GM21737 (cell line): ENCODE measurements at regions not wholly inside any gene's neighbourhood (a gene's known extent, or its start where the extent isn't known, plus 50 kb on each side); places are given as distances from the start of the nearest gene placed in this dataset.

ENCODE experiments used
- ATAC-seq: cut with Tn5 transposase; IDR thresholded peaks from one replicate; pipeline ENCODE4 v1.9.1; 2021; ENCODE audit warnings: mild to moderate bottlenecking, moderate library complexity; ENCODE audit not compliant: unreplicated experiment

- no peak for ATAC-seq
Measured at GRCh38 chrY:8553614-8554013, 783.6 kb upstream of the TSPY4 start.

GRCh38 chrY:8561385-8561784 lies 775.9 kb upstream of the TSPY4 start:
- ATAC-seq = no peak

- no peak for ATAC-seq
Measured at GRCh38 chrY:8562456-8563090, 774.7 kb upstream of the TSPY4 start.

GRCh38 chrY:8564421-8564820 lies 772.8 kb upstream of the TSPY4 start:
- ATAC-seq = no peak

GRCh38 chrY:8566198-8566597 lies 771.1 kb upstream of the TSPY4 start:
- ATAC-seq = no peak

GRCh38 chrY:8570384-8570783 lies 766.9 kb upstream of the TSPY4 start:
- no peak for ATAC-seq

GRCh38 chrY:8572916-8573315 lies 764.3 kb upstream of the TSPY4 start:
- ATAC-seq = no peak

- no peak for ATAC-seq
Measured at GRCh38 chrY:8582277-8582850, 754.9 kb upstream of the TSPY4 start.

GRCh38 chrY:8583191-8583590 lies 754.1 kb upstream of the TSPY4 start:
- no peak for ATAC-seq

GRCh38 chrY:8590641-8591040 lies 746.6 kb upstream of the TSPY4 start:
- no peak for ATAC-seq

- no peak for ATAC-seq
Measured at GRCh38 chrY:8591821-8592516, 745.3 kb upstream of the TSPY4 start.

GRCh38 chrY:8594657-8595056 lies 742.6 kb upstream of the TSPY4 start:
- ATAC-seq = no peak

GRCh38 chrY:8599141-8599540 lies 738.1 kb upstream of the TSPY4 start:
- no peak for ATAC-seq

- no peak for ATAC-seq
Measured at GRCh38 chrY:8610620-8611019, 726.6 kb upstream of the TSPY4 start.

- no peak for ATAC-seq
Measured at GRCh38 chrY:8611815-8612214, 725.4 kb upstream of the TSPY4 start.

- ATAC-seq = no peak
Measured at GRCh38 chrY:8618302-8618701, 719.0 kb upstream of the TSPY4 start.

- no peak for ATAC-seq
Measured at GRCh38 chrY:8622156-8622555, 715.1 kb upstream of the TSPY4 start.

- ATAC-seq = no peak
Measured at GRCh38 chrY:8622856-8623255, 714.4 kb upstream of the TSPY4 start.

GRCh38 chrY:8629636-8630035 lies 707.6 kb upstream of the TSPY4 start:
- no peak for ATAC-seq

- ATAC-seq = no peak
Measured at GRCh38 chrY:8638111-8638510, 699.2 kb upstream of the TSPY4 start.

GRCh38 chrY:8644926-8645325 lies 692.3 kb upstream of the TSPY4 start:
- no peak for ATAC-seq

- ATAC-seq = no peak
Measured at GRCh38 chrY:8652445-8652844, 684.8 kb upstream of the TSPY4 start.
